ENCODE measurements at regions not wholly inside any gene's neighbourhood (a gene's known extent, or its start where the extent isn't known, plus 50 kb on each side); places are given as distances from the start of the nearest gene placed in this dataset.

DNA sequence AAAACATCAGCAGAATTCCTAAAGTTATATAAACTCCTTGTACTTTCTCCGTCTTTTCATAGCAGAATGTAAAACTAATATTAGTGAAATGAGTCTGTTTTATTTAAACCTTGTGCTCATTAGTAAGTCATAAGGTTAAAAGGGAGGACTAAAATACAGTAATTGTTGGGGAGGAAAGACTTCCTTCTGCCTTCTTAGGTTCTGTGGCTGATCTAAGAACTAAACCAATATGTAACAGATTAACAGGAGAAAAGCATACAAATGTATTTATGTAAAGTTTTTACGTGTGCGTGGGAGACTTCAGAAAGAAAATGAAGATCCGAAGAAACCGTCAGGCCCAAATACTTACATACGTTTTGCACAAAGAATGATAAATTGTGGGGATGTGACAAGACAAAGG is 286.6 kb upstream of the MAD2L1 start:
- TF ChIP-seq, protein P1, sequence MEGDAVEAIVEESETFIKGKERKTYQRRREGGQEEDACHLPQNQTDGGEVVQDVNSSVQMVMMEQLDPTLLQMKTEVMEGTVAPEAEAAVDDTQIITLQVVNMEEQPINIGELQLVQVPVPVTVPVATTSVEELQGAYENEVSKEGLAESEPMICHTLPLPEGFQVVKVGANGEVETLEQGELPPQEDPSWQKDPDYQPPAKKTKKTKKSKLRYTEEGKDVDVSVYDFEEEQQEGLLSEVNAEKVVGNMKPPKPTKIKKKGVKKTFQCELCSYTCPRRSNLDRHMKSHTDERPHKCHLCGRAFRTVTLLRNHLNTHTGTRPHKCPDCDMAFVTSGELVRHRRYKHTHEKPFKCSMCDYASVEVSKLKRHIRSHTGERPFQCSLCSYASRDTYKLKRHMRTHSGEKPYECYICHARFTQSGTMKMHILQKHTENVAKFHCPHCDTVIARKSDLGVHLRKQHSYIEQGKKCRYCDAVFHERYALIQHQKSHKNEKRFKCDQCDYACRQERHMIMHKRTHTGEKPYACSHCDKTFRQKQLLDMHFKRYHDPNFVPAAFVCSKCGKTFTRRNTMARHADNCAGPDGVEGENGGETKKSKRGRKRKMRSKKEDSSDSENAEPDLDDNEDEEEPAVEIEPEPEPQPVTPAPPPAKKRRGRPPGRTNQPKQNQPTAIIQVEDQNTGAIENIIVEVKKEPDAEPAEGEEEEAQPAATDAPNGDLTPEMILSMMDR (IDR thresholded peaks at IDR 0.05; ENCODE audit: low read depth, low read length): no peak
- no peak for DNase-seq (ENCODE audit: low read depth)
- H3K4me3 ChIP-seq (ENCODE audit: low read depth, low read length): no peak overlapping the region

DNA sequence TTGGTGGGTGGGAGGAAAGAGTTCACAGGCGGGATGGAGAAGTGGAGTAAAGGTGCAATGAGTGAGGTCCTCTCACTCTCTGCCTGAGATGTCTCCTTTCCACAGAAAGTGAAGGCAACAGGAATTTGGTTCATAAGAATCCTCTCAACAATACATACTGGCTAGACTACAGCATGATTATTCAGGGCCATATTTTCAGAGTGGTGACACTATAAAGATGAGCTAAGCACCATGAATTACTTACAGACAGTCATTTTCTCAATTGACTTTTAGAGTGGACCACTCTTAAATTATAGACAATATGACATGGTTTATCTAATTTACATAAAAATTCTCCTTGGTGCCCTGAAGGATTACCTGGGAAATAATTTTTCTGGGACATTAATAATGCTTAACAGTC is 286.1 kb upstream of the MAD2L1 start:
- H3K4me3 ChIP-seq (ENCODE audit: low read depth, low read length): no peak overlapping the region
- DNase-seq (ENCODE audit: low read depth): no peak
- no peak for TF ChIP-seq POLR2A (IDR thresholded peaks at IDR 0.05; ENCODE audit: extremely low read depth, insufficient read length)
- TF ChIP-seq, protein P1 (IDR thresholded peaks at IDR 0.05; ENCODE audit: low read depth, low read length): no peak
- TF ChIP-seq MYC (IDR thresholded peaks at IDR 0.05; ENCODE audit: low read depth, low read length): no peak
- TF ChIP-seq, protein P2, sequence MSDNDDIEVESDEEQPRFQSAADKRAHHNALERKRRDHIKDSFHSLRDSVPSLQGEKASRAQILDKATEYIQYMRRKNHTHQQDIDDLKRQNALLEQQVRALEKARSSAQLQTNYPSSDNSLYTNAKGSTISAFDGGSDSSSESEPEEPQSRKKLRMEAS (IDR thresholded peaks at IDR 0.05; ENCODE audit: low read depth, low read length): no peak

DNA sequence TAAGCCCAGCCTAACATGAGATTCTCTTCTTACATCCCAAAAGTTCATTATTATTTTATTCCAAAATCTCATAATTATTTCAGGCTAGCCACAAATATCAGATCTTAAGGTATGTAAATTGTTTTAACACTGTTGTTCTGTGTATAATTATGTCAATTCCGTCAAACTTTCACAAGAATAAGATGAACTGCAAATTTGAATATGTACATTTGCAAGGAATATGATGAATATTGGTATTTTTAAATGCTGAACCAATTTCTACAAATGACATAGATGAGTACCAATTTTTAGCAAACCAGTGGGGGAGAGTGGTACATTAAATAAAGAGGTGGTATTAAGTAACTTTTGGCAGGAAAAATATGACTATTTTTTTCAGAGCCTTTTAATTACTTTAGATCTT is 282.3 kb upstream of the MAD2L1 start:
- H3K4me3 ChIP-seq (ENCODE audit: low read depth, low read length): no peak overlapping the region
- TF ChIP-seq, protein P2 (IDR thresholded peaks at IDR 0.05; ENCODE audit: low read depth, low read length): no peak
- TF ChIP-seq POLR2A (IDR thresholded peaks at IDR 0.05; ENCODE audit: extremely low read depth, insufficient read length) (no peak), MYC (IDR thresholded peaks at IDR 0.05; ENCODE audit: low read depth, low read length) (no peak)
- TF ChIP-seq, protein P1 (IDR thresholded peaks at IDR 0.05; ENCODE audit: low read depth, low read length): no peak
- DNase-seq (ENCODE audit: low read depth): no peak

DNA sequence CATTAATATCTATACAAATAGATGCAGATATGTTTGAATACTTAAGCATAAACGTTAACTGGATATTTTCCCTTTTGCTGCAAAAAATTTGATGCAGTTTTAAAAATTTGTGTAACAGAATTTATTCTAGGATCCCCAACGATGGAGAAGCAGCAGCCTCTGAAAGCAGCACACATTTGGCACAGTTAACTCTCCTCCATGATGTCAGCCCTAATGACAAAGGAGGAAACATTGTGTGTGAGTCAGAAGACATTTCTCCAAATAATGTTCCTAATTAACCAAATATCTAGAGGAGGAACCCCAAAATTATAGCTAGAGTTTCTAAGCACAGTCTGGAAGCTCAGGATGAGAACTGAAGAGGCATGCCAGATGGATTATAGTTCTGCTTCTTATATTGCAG is 281.9 kb upstream of the MAD2L1 start:
- no peak overlapping the region for H3K4me3 ChIP-seq (ENCODE audit: low read depth, low read length)
- DNase-seq (ENCODE audit: low read depth): no peak
- TF ChIP-seq, protein P2 (IDR thresholded peaks at IDR 0.05; ENCODE audit: low read depth, low read length): no peak
- TF ChIP-seq, protein P1 (IDR thresholded peaks at IDR 0.05; ENCODE audit: low read depth, low read length): no peak
- TF ChIP-seq POLR2A (IDR thresholded peaks at IDR 0.05; ENCODE audit: extremely low read depth, insufficient read length) (no peak), MYC (IDR thresholded peaks at IDR 0.05; ENCODE audit: low read depth, low read length) (no peak)

DNA sequence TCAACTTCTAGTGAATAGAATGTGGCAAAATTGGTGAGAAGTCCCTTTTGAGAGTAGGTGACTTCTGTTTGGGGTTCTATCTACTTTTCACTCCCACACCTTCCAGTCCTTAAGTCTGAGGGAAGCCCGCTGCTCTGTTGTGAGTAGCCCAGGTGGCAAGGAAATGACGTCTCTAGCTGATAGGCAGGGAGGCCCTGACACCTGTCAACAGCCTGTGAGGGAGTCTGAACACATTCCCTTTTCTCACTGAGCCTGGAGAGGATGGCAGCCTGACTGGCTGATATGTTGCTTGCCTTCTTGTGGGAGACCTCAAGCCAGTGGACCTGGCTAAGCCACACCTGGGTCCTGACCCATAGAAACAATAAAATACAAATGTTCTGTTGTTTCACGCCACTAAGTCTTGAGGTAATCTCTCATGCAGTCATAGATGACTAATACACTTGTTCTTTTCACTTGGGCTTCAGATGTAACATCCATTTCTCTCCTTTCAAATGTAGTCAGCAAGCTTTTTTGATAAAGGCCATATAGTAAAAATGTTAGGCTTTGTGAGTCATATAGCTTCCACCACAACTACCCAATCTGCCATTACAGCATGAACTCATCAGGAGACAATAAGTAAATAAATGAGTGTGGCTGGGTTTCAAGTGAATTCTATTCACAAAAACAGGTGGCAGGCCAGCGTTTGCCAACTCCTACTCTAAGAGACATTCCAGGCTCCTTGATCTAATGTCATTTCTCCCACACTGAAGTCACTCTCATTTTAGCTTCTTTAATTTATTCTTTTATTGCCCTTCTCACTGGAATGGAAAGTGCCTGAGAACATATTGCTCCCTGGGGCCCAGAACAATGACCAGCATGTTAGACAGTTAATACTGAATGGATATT is 265.1 kb upstream of the MAD2L1 start:
- H3K4me3 ChIP-seq (ENCODE audit: low read depth, low read length): no peak overlapping the region
- TF ChIP-seq MYC (IDR thresholded peaks at IDR 0.05; ENCODE audit: low read depth, low read length) (no peak), POLR2A (IDR thresholded peaks at IDR 0.05; ENCODE audit: extremely low read depth, insufficient read length) (no peak)
- TF ChIP-seq, protein P2 (IDR thresholded peaks at IDR 0.05; ENCODE audit: low read depth, low read length): no peak
- TF ChIP-seq, protein P1 (IDR thresholded peaks at IDR 0.05; ENCODE audit: low read depth, low read length): no peak
- DNase-seq (ENCODE audit: low read depth): no peak
